Choroid plexus epithelial cell (primary cell): ENCODE measurements at regions not wholly inside any gene's neighbourhood (a gene's known extent, or its start where the extent isn't known, plus 50 kb on each side); places are given as distances from the start of the nearest gene placed in this dataset.
"Not testable (repeated sequence)": the region's sequence is repeated elsewhere in the genome, so short reads cannot be mapped to it uniquely, and the experiment has no call there.

Experiments used
- DNase-seq: peaks from one replicate; pipeline ENCODE4 v3.0.0-alpha.2; 2010; ENCODE audit warnings: low read depth
- H3K4me3 ChIP-seq: 2 replicates; pipeline ENCODE4 v1.5.1; 2011; ENCODE audit warnings: low read depth, mild to moderate bottlenecking, control low read depth, low read length, moderate library complexity
- TF ChIP-seq, protein P1 (sequence below): conservative IDR thresholded peaks from 2 replicates; pipeline ENCODE4 v1.5.1; 2011; ENCODE audit warnings: low read depth, mild to moderate bottlenecking, control low read depth, inconsistent platforms, low read length, moderate library complexity

DNA sequence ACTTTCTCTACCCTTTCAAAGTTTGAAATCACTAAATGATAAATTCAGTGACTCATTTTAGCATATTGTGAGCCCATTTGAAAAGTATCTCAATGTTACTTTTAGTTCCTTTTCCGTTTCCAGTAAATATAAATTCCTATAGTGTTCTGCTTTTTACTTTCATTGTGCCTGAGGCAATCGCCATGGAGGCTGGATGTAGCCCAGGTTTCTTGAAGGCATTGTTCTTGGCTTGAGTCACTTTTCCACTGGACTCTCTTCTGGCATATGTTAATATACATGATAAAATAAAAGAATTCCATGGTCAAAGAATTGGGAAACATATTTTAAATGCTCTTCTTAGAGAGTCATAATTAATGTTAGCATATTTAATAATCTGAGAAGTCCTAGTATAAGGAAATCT lies 327.0 kb downstream of the IZUMO3 start:
- H3K4me3 ChIP-seq, result no peak overlapping the region
- DNase-seq, result no peak
- TF ChIP-seq, protein P1, sequence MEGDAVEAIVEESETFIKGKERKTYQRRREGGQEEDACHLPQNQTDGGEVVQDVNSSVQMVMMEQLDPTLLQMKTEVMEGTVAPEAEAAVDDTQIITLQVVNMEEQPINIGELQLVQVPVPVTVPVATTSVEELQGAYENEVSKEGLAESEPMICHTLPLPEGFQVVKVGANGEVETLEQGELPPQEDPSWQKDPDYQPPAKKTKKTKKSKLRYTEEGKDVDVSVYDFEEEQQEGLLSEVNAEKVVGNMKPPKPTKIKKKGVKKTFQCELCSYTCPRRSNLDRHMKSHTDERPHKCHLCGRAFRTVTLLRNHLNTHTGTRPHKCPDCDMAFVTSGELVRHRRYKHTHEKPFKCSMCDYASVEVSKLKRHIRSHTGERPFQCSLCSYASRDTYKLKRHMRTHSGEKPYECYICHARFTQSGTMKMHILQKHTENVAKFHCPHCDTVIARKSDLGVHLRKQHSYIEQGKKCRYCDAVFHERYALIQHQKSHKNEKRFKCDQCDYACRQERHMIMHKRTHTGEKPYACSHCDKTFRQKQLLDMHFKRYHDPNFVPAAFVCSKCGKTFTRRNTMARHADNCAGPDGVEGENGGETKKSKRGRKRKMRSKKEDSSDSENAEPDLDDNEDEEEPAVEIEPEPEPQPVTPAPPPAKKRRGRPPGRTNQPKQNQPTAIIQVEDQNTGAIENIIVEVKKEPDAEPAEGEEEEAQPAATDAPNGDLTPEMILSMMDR, result no peak

DNA sequence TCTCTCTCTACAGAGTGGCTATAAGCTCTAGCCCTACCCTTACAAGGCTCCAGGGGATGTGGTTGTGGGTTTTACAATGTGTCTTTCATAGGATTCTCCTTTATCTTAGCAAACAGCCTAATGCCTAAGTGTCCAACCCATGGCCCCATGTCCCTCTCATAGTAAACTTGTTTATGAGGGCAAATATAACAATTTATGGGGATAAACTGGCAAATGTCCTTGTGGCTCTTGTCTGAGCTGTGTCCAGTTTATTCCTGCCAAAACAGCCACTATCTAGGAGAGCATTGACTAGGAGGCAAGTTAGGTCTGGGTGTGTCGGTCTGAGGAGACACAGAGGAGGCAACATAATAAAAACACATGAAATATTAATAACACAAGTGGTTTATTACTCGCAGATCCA lies 335.1 kb downstream of the IZUMO3 start:
- TF ChIP-seq, protein P1, result no peak
- DNase-seq, result no peak
- H3K4me3 ChIP-seq, result no peak overlapping the region

DNA sequence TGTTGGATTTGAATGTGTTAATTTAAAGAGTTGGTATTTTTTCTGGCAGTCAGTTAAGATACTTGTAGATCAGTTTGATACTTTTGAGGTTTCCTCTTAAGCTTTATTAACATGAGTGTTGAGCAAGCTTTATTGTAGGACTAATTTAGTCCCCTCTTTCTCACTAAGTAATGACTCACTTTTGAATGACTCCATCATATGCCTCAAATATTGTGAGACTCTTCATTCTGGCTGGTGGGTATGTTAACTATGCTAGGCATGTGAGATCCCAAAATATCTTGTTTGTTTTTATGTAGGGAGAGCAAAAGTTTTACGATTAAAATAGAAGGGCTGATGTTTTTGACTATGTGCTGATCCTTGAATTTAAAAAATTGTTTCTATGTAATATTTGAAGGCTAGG lies 355.7 kb downstream of the IZUMO3 start:
- no peak overlapping the region for H3K4me3 ChIP-seq
- DNase-seq, result no peak

DNA sequence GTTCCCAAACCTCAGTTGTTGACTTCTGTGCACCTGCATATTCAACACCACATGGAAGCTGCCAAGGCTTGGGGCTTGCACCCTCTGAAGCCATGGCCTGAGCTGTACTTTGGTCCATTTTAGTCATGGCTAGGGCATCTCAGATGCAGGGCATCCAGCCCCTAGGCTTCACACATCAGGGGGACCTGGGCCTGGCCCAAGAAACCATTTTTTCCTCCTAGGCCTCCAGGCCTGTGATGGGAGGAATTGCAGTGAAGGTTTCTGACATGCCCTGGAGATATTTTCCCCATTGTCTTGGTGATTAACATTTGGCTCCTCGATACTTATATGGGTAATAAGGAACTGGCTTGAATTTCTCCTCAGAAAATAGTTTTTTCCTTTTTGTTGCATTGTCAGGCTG lies 354.5 kb upstream of the ELAVL2 start:
- H3K4me3 ChIP-seq, result not testable (repeated sequence)

More for the DNA sequence above, 355.7 kb downstream of the IZUMO3 start:
- TF ChIP-seq, protein P1, result no peak

DNA sequence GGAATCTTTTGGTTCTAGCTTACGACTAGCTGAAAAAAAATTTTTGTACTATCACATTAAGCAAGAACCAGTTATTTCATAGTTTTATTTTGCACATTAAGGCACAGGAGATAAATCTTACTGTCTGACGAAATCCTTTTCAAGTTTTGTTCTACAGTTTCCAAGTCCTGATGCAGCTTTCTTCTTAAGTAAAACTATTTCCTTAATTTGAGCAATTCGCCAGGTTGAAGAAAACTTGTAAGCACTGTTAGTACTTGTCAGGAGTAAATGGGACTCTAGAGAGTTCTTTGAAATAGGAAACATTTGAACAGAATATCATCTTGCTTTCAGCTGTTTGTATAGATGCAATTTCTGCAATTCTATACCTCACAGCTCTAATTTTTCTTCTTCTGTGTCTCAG lies 318.8 kb upstream of the ELAVL2 start:
- DNase-seq, result no peak
- H3K4me3 ChIP-seq, result no peak overlapping the region
- TF ChIP-seq, protein P1, result no peak

More for the DNA sequence above, 354.5 kb upstream of the ELAVL2 start:
- DNase-seq, result not testable (repeated sequence)

DNA sequence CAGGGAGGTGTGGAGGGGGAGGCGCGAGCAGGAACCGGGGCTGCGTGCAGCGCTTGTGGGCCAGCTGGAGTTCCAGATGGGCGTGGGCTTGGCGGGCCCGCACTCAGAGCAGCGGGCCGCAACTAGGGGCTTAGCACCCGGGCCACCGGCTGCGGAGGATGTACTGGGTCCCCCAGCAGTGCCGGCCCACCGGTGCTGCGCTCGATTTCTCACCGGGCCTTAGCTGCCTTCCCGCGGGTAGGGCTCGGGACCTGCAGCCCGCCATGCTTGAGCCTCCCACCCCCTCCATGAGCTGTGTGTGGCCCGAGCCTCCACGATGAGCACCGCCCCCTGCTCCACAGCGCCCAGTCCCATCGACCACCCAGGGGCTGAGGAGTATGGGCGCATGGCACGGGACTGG lies 309.0 kb upstream of the ELAVL2 start:
- not testable (repeated sequence) for DNase-seq

DNA sequence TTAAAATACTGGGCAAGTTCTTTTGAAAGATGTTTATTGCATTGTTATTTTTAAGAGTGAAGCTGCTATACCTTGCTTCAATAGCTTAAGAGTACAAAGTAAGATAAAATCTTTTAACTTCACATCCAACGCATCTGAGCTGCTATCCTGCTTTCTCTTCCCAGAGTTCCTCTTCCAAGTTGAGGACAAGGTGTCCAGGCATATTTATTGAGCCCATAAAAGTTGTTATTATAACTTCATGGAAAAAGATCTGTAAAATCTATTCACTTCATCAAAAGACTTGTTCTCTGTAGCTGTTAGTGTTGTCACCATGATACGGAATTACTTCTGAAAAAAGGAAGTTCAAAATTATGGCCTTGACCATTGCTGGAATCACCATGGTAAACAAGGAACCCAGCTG lies 306.2 kb upstream of the ELAVL2 start:
- no peak for DNase-seq
- TF ChIP-seq, protein P1, result no peak
- H3K4me3 ChIP-seq, result no peak overlapping the region

More for the DNA sequence above, 309.0 kb upstream of the ELAVL2 start:
- H3K4me3 ChIP-seq, result not testable (repeated sequence)

DNA sequence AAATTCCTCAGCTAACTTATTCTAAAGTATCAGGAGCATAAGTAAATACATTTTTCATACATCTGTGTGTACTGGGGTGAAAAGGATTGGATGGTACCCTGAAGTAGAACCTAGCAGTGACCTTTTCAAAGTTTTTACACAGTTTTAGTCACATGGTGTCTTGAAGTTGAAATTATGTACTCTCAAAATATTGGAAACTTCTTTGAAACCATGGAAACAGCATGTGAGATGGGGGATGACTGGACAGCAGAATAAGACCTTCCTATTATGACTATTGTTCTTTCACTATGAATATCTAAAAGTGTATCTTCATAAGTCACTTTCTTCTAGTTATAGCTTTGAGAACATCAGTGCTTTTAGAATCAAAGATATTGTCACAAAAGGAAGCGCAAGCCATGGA lies 301.5 kb upstream of the ELAVL2 start:
- H3K4me3 ChIP-seq, result no peak overlapping the region
- TF ChIP-seq, protein P1, result no peak
- DNase-seq, result no peak
